ENCODE measurements at regions not wholly inside any gene's neighbourhood (a gene's known extent, or its start where the extent isn't known, plus 50 kb on each side); places are given as distances from the start of the nearest gene placed in this dataset.

DNA sequence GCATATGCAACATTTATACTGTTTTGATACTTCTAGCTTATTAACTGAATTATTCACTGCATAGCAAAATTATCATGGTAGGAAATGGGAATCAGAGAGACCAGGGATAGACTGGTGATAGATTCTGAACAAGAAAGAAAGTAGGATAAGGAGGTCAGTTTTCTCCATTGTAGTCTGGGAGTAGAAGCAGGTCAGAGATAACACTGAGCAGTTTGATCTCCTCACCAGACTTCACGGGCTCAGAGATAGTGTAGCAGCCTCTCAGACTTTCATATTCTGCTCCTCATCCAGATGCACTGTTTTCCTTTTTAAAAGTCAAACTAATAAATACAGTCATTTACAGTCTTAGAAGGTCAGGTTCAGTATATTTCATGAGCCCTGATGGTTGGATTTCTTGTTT lies 56.0 kb upstream of the MYO16 start:
- TF ChIP-seq, protein P1, sequence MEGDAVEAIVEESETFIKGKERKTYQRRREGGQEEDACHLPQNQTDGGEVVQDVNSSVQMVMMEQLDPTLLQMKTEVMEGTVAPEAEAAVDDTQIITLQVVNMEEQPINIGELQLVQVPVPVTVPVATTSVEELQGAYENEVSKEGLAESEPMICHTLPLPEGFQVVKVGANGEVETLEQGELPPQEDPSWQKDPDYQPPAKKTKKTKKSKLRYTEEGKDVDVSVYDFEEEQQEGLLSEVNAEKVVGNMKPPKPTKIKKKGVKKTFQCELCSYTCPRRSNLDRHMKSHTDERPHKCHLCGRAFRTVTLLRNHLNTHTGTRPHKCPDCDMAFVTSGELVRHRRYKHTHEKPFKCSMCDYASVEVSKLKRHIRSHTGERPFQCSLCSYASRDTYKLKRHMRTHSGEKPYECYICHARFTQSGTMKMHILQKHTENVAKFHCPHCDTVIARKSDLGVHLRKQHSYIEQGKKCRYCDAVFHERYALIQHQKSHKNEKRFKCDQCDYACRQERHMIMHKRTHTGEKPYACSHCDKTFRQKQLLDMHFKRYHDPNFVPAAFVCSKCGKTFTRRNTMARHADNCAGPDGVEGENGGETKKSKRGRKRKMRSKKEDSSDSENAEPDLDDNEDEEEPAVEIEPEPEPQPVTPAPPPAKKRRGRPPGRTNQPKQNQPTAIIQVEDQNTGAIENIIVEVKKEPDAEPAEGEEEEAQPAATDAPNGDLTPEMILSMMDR (IDR thresholded peaks at IDR 0.05 in 8 of 11, conservative IDR thresholded peaks at IDR 0.05 in 3 of 11), result no peak
- TF ChIP-seq POLR2A (IDR thresholded peaks at IDR 0.05) (no peak), POLR2AphosphoS5 (IDR thresholded peaks at IDR 0.05) (no peak)

Data from spleen (tissue), 7 donors.